Gastrocnemius medialis (tissue), 4 donors: ENCODE measurements at regions not wholly inside any gene's neighbourhood (a gene's known extent, or its start where the extent isn't known, plus 50 kb on each side); places are given as distances from the start of the nearest gene placed in this dataset.

Experiments
- ATAC-seq, 2 donors: fragments of 150-250 bp; one replicate each; pipeline ENCODE4 v1.9.1; 2016
- DNase-seq, 2 donors: peaks; one replicate each; pipeline ENCODE4 v3.0.0-alpha.2; 2019
- H3K27ac ChIP-seq, 4 donors: fragments of 200-600 bp; sonication (generic); 1 replicate in 1 of 4; 2 replicates in 3 of 4; pipeline ENCODE4 v1.5.1; 2016 to 2018; ENCODE audit warnings: mild to moderate bottlenecking in 2 of 4, moderate library complexity in 1 of 4
- H3K27me3 ChIP-seq, 3 donors: fragments of 200-600 bp; sonication (generic) in 2 of 3; 1 replicate in 1 of 3; 2 replicates in 2 of 3; pipeline versions ENCODE4 v1.5.1 to v1.6.0; 2016 to 2019; ENCODE audit warnings: mild to moderate bottlenecking in 1 of 3, moderate library complexity in 1 of 3
- H3K36me3 ChIP-seq, 2 donors: fragments of 200-600 bp; sonication (generic) in 1 of 2; one replicate each; pipeline ENCODE4 v1.5.1; 2017 to 2018
- H3K4me1 ChIP-seq, 2 donors: fragments of 200-600 bp; sonication (generic) in 1 of 2; one replicate each; pipeline ENCODE4 v1.5.1; 2016 to 2017; ENCODE audit warnings: mild to moderate bottlenecking in 2 of 2
- H3K4me3 ChIP-seq, 4 donors: fragments of 200-600 bp; sonication (generic) in 3 of 4; 1 replicate in 1 of 4; 2 replicates in 3 of 4; pipeline ENCODE4 v1.5.1; 2016 to 2019; ENCODE audit warnings: mild to moderate bottlenecking in 2 of 4
- H3K9me3 ChIP-seq, 3 donors: fragments of 200-600 bp; sonication (generic) in 2 of 3; 1 replicate in 1 of 3; 2 replicates in 2 of 3; pipeline ENCODE4 v1.5.1; 2016 to 2019
- POLR2A ChIP-seq, 2 donors: fragments of 450-650 bp; IDR thresholded peaks; one replicate each; pipeline ENCODE4 v1.6.1; 2017; ENCODE audit warnings: antibody characterized with exemption in 2 of 2, mild to moderate bottlenecking in 2 of 2, moderate library complexity in 2 of 2
- in situ Hi-C, 4 donors: fragments of 200-750 bp; cut with MboI; loops; one replicate each; pipeline versions ENCODE4 v1.15.0 to v1.8.0; 2017; ENCODE audit warnings: low sequenced_read_pairs in 4 of 4
- intact Hi-C: fragments of 100-400 bp; cut with DNase I; formaldehyde crosslinking; loops from one replicate; pipeline ENCODE4 v1.15.1; 2023; ENCODE audit warnings: low total_unique reads
- TF ChIP-seq, protein P1 (sequence below), 5 experiments: fragments of 450-650 bp in 3 of 5; fragments of 200-600 bp in 2 of 5; sonication (generic) in 2 of 5; IDR thresholded peaks in 4 of 5; conservative IDR thresholded peaks in 1 of 5; 1 replicate in 4 of 5; 2 replicates in 1 of 5; pipeline ENCODE4 v1.5.1; 2016 to 2019; ENCODE audit warnings: antibody characterized with exemption in 5 of 5, mild to moderate bottlenecking in 3 of 5, moderate library complexity in 3 of 5

GRCh38 chr20:11162026-11162775, 488.4 kb upstream of the JAG1 start:
- H3K4me3 ChIP-seq, result no peak overlapping the region
- no peak for TF ChIP-seq POLR2A (IDR thresholded peaks at IDR 0.05)
- TF ChIP-seq, protein P1, sequence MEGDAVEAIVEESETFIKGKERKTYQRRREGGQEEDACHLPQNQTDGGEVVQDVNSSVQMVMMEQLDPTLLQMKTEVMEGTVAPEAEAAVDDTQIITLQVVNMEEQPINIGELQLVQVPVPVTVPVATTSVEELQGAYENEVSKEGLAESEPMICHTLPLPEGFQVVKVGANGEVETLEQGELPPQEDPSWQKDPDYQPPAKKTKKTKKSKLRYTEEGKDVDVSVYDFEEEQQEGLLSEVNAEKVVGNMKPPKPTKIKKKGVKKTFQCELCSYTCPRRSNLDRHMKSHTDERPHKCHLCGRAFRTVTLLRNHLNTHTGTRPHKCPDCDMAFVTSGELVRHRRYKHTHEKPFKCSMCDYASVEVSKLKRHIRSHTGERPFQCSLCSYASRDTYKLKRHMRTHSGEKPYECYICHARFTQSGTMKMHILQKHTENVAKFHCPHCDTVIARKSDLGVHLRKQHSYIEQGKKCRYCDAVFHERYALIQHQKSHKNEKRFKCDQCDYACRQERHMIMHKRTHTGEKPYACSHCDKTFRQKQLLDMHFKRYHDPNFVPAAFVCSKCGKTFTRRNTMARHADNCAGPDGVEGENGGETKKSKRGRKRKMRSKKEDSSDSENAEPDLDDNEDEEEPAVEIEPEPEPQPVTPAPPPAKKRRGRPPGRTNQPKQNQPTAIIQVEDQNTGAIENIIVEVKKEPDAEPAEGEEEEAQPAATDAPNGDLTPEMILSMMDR (IDR thresholded peaks at IDR 0.05 in 4 of 5, conservative IDR thresholded peaks at IDR 0.05 in 1 of 5), result no peak
- no peaks in the 10 kb centered on the region for H3K9me3 ChIP-seq
- DNase-seq (no peak), ATAC-seq (no peak)
- in situ Hi-C loops, result no loop called here
- no peak overlapping the region for H3K27ac ChIP-seq
- intact Hi-C loops, result no loop called here
- H3K36me3 ChIP-seq, result no peaks in the 10 kb centered on the region
- peaks cover 9 to 14% of the 10 kb centered on the region in 2 donors for H3K4me1 ChIP-seq
- no peaks in the 10 kb centered on the region for H3K27me3 ChIP-seq

DNA sequence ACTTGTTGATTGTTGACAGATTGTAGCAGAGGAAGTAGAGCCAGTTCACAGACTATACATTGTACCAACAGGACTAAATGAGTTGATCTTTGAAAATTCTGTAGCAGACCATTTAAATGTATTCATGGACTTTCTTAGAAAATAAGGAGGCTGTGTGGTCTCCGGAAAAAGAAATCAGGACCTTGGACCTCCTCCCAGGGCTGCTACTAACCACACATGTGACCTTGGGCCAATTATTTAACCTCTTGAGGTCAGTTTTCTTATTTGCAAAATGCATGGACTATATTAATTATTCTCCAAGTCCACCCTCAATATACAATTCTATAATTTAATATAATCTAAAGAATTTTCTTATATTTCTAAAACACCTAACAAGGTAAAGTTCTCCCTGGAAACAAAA, 492.0 kb upstream of the JAG1 start:
- ATAC-seq (no peak), DNase-seq (no peak)
- Histone ChIP-seq H3K27me3 (no peaks in the 10 kb centered on the region), H3K4me3 (no peak overlapping the region), H3K9me3 (no peaks in the 10 kb centered on the region), H3K4me1 (peaks cover 0 to 5% of the 10 kb centered on the region in 2 donors), H3K36me3 (no peaks in the 10 kb centered on the region), H3K27ac (no peak overlapping the region)
- in situ Hi-C loops, result no loop called here
- intact Hi-C loops, result no loop called here
- TF ChIP-seq, protein P1 (IDR thresholded peaks at IDR 0.05 in 4 of 5, conservative IDR thresholded peaks at IDR 0.05 in 1 of 5), result no peak
- TF ChIP-seq POLR2A (IDR thresholded peaks at IDR 0.05), result no peak

GRCh38 chr20:11166712-11167111, 492.9 kb upstream of the JAG1 start:
- intact Hi-C loops, result no loop called here

GRCh38 chr20:11168026-11168425, 494.2 kb upstream of the JAG1 start:
- no peak overlapping the region for H3K27ac ChIP-seq
- H3K9me3 ChIP-seq, result no peaks in the 10 kb centered on the region
- TF ChIP-seq, protein P1 (IDR thresholded peaks at IDR 0.05 in 4 of 5, conservative IDR thresholded peaks at IDR 0.05 in 1 of 5), result no peak
- no peak for TF ChIP-seq POLR2A (IDR thresholded peaks at IDR 0.05)
- peaks cover 0 to 5% of the 10 kb centered on the region in 2 donors for H3K4me1 ChIP-seq
- in situ Hi-C loops (no loop called here), intact Hi-C loops (no loop called here)
- H3K36me3 ChIP-seq, result no peaks in the 10 kb centered on the region
- no peak overlapping the region for H3K4me3 ChIP-seq
- no peak for DNase-seq
- no peak for ATAC-seq
- no peaks in the 10 kb centered on the region for H3K27me3 ChIP-seq

More at GRCh38 chr20:11166712-11167111, 492.9 kb upstream of the JAG1 start:
- H3K4me3 ChIP-seq, result no peak overlapping the region
- no peak overlapping the region for H3K27ac ChIP-seq
- H3K4me1 ChIP-seq, result peaks cover 0 to 5% of the 10 kb centered on the region in 2 donors
- no peaks in the 10 kb centered on the region for H3K9me3 ChIP-seq
- in situ Hi-C loops, result no loop called here
- no peak for TF ChIP-seq POLR2A (IDR thresholded peaks at IDR 0.05)
- TF ChIP-seq, protein P1 (IDR thresholded peaks at IDR 0.05 in 4 of 5, conservative IDR thresholded peaks at IDR 0.05 in 1 of 5), result no peak
- DNase-seq, result no peak
- no peaks in the 10 kb centered on the region for H3K27me3 ChIP-seq
- H3K36me3 ChIP-seq, result no peaks in the 10 kb centered on the region
- no peak for ATAC-seq
